Mucosa of gallbladder (tissue), 1 donor: ENCODE measurements at regions not wholly inside any gene's neighbourhood (a gene's known extent, or its start where the extent isn't known, plus 50 kb on each side); places are given as distances from the start of the nearest gene placed in this dataset.
"Not testable (repeated sequence)": the region's sequence is repeated elsewhere in the genome, so short reads cannot be mapped to it uniquely, and the experiment has no call there.

ENCODE experiments used
- DNase-seq: peaks from one replicate; pipeline ENCODE4 v3.0.0-alpha.2; 2020; ENCODE audit warnings: low spot score
- donor health status: DM: no; HTN: no; CAD: no.

GRCh38 chr3:196147116-196147515 is 64.1 kb downstream of the ZDHHC19 start:
- no peak for DNase-seq

GRCh38 chr3:196145468-196146262 is 63.8 kb upstream of the TFRC start:
- no peak for DNase-seq

GRCh38 chr3:196144383-196145105 is 62.7 kb upstream of the TFRC start:
- no peak for DNase-seq

- DNase-seq = no peak
These were observed 62.0 kb upstream of the TFRC start for GRCh38 chr3:196143708-196144382.

GRCh38 chr3:196142202-196142956 is 60.5 kb upstream of the TFRC start:
- no peak for DNase-seq

GRCh38 chr3:196141866-196142201 is 59.9 kb upstream of the TFRC start:
- no peak for DNase-seq

GRCh38 chr3:196141052-196141865 is 59.4 kb upstream of the TFRC start:
- no peak for DNase-seq

GRCh38 chr3:196140224-196140623 is 58.3 kb upstream of the TFRC start:
- DNase-seq = no peak

GRCh38 chr3:196139281-196139680 is 57.4 kb upstream of the TFRC start:
- DNase-seq = no peak

- DNase-seq = peak; percentile 18
These were observed 56.8 kb upstream of the TFRC start for GRCh38 chr3:196138482-196139254.

- DNase-seq = not testable (repeated sequence)
These were observed 54.7 kb upstream of the TFRC start for GRCh38 chr3:196136640-196136989.

GRCh38 chr3:196135693-196136639 is 54.1 kb upstream of the TFRC start:
- DNase-seq = no peak

- DNase-seq = no peak
These were observed 52.8 kb upstream of the TFRC start for GRCh38 chr3:196134691-196135090.

- DNase-seq = not testable (repeated sequence)
These were observed 52.0 kb upstream of the TFRC start for GRCh38 chr3:196133869-196134268.

GRCh38 chr3:196131921-196132320 is 50.0 kb upstream of the TFRC start:
- no peak for DNase-seq
